ENCODE measurements at regions not wholly inside any gene's neighbourhood (a gene's known extent, or its start where the extent isn't known, plus 50 kb on each side); places are given as distances from the start of the nearest gene placed in this dataset.

- TF ChIP-seq NFIC (IDR thresholded peaks at IDR 0.05): no peak
- no peak for TF ChIP-seq EGR1 (IDR thresholded peaks at IDR 0.05)
- TF ChIP-seq EP300 (IDR thresholded peaks at IDR 0.05; ENCODE audit: borderline replicate concordance): no peak
- no peak for TF ChIP-seq USF1 (IDR thresholded peaks at IDR 0.05)
- no peak for TF ChIP-seq CEBPB (IDR thresholded peaks at IDR 0.05)
- no peak for TF ChIP-seq ZBTB7A (IDR thresholded peaks at IDR 0.05; ENCODE audit: low read depth)
- no peak for TF ChIP-seq TEAD4 (IDR thresholded peaks at IDR 0.05)
- TF ChIP-seq TCF12 (IDR thresholded peaks at IDR 0.05; ENCODE audit: low read depth): no peak
- TF ChIP-seq TAF1 (IDR thresholded peaks at IDR 0.05; ENCODE audit: low read depth): no peak
- no peak for TF ChIP-seq FOXM1 (IDR thresholded peaks at IDR 0.05; ENCODE audit: borderline replicate concordance, low read depth)
- no peak for TF ChIP-seq MAX (IDR thresholded peaks at IDR 0.05)
- TF ChIP-seq REST (IDR thresholded peaks at IDR 0.05; ENCODE audit: low read depth): no peak
- TF ChIP-seq YY1 (IDR thresholded peaks at IDR 0.05; ENCODE audit: low read depth): no peak
- TF ChIP-seq CREB1 (IDR thresholded peaks at IDR 0.05; ENCODE audit: low read depth): no peak
- no peak for TF ChIP-seq RAD21 (IDR thresholded peaks at IDR 0.05; ENCODE audit: low read depth)
Measured at GRCh38 chr1:188872376-188872775, 1605.3 kb downstream of the BRINP3 start.

GRCh38 chr1:188877668-188878067 is 1600.0 kb downstream of the BRINP3 start:
- no peak for TF ChIP-seq ZBTB7A (IDR thresholded peaks at IDR 0.05; ENCODE audit: low read depth)
- TF ChIP-seq CEBPB (IDR thresholded peaks at IDR 0.05): no peak
- no peak for TF ChIP-seq RAD21 (IDR thresholded peaks at IDR 0.05; ENCODE audit: low read depth)
- TF ChIP-seq TCF12 (IDR thresholded peaks at IDR 0.05; ENCODE audit: low read depth): no peak
- TF ChIP-seq EGR1 (IDR thresholded peaks at IDR 0.05): no peak
- no peak for TF ChIP-seq MAX (IDR thresholded peaks at IDR 0.05)
- TF ChIP-seq REST (IDR thresholded peaks at IDR 0.05; ENCODE audit: low read depth): no peak

- TF ChIP-seq CEBPB (IDR thresholded peaks at IDR 0.05): no peak
- TF ChIP-seq CREB1 (IDR thresholded peaks at IDR 0.05; ENCODE audit: low read depth): no peak
- TF ChIP-seq ZBTB7A (IDR thresholded peaks at IDR 0.05; ENCODE audit: low read depth): no peak
- no peak for TF ChIP-seq REST (IDR thresholded peaks at IDR 0.05; ENCODE audit: low read depth)
- TF ChIP-seq TEAD4 (IDR thresholded peaks at IDR 0.05): no peak
- TF ChIP-seq EGR1 (IDR thresholded peaks at IDR 0.05): no peak
- no peak for TF ChIP-seq TCF12 (IDR thresholded peaks at IDR 0.05; ENCODE audit: low read depth)
- no peak for TF ChIP-seq EP300 (IDR thresholded peaks at IDR 0.05; ENCODE audit: borderline replicate concordance)
- TF ChIP-seq YY1 (IDR thresholded peaks at IDR 0.05; ENCODE audit: low read depth): no peak
- no peak for TF ChIP-seq TAF1 (IDR thresholded peaks at IDR 0.05; ENCODE audit: low read depth)
Measured at GRCh38 chr1:188888386-188888785, 1589.3 kb downstream of the BRINP3 start.

GRCh38 chr1:188889166-188889565 is 1588.5 kb downstream of the BRINP3 start:
- no peak for TF ChIP-seq YY1 (IDR thresholded peaks at IDR 0.05; ENCODE audit: low read depth)
- no peak for TF ChIP-seq CEBPB (IDR thresholded peaks at IDR 0.05)
- TF ChIP-seq REST (IDR thresholded peaks at IDR 0.05; ENCODE audit: low read depth): no peak
- TF ChIP-seq RAD21 (IDR thresholded peaks at IDR 0.05; ENCODE audit: low read depth): no peak
- no peak for TF ChIP-seq TCF12 (IDR thresholded peaks at IDR 0.05; ENCODE audit: low read depth)
- TF ChIP-seq TAF1 (IDR thresholded peaks at IDR 0.05; ENCODE audit: low read depth): no peak
- no peak for TF ChIP-seq TEAD4 (IDR thresholded peaks at IDR 0.05)
- TF ChIP-seq NFIC (IDR thresholded peaks at IDR 0.05): no peak
